Calu3 (cell line): ENCODE measurements at regions not wholly inside any gene's neighbourhood (a gene's known extent, or its start where the extent isn't known, plus 50 kb on each side); places are given as distances from the start of the nearest gene placed in this dataset.

Source experiments
- BruUV-seq: library from RNA; stranded (reverse); fragments of 400-500 nt; replicated peaks from 2 replicates; lab custom pipeline; 2021; lab: Mats Ljungman, UMichigan
- CTCF ChIA-PET: fragments of 300-600 bp; sonication (Branson Sonifier 250); formaldehyde crosslinking; loops from one replicate; lab custom pipeline; 2022; ENCODE audit warnings: antibody characterized with exemption; lab: Charles Lee
- DNase-seq: peaks from one replicate; pipeline ENCODE4 v3.0.0; 2022
- H3K27ac Mint-ChIP-seq: one replicate; pipeline ENCODE4 v1.8.0; 2022; ENCODE audit warnings: mixed read lengths; ENCODE audit not compliant: unreplicated experiment
- H3K27me3 Mint-ChIP-seq: one replicate; pipeline ENCODE4 v1.8.0; 2022; ENCODE audit warnings: mixed read lengths; ENCODE audit not compliant: unreplicated experiment
- H3K36me3 Mint-ChIP-seq: one replicate; pipeline ENCODE4 v1.8.0; 2022; ENCODE audit warnings: mild to moderate bottlenecking, moderate library complexity, mixed read lengths; ENCODE audit not compliant: insufficient read depth, unreplicated experiment
- H3K4me1 Mint-ChIP-seq: one replicate; pipeline ENCODE4 v1.8.0; 2022; ENCODE audit warnings: mild to moderate bottlenecking, low read depth, mixed read lengths; ENCODE audit not compliant: unreplicated experiment
- H3K4me3 Mint-ChIP-seq: one replicate; pipeline ENCODE4 v1.8.0; 2022; ENCODE audit warnings: mild to moderate bottlenecking, low read depth, moderate library complexity, mixed read lengths; ENCODE audit not compliant: unreplicated experiment
- H3K9me3 Mint-ChIP-seq: one replicate; pipeline ENCODE4 v1.8.0; 2022; ENCODE audit warnings: low read depth, mixed read lengths; ENCODE audit not compliant: unreplicated experiment
- intact Hi-C: fragments of 100-400 bp; cut with micrococcal nuclease; formaldehyde crosslinking; loops from one replicate; pipeline ENCODE4 v1.10.0; 2022; ENCODE audit not compliant: unreplicated experiment
- TF ChIP-seq, protein P1 (sequence below): fragments of 200-600 bp; IDR thresholded peaks from one replicate; pipeline ENCODE4 v1.8.0; 2022; ENCODE audit warnings: antibody characterized with exemption; ENCODE audit not compliant: unreplicated experiment

DNA sequence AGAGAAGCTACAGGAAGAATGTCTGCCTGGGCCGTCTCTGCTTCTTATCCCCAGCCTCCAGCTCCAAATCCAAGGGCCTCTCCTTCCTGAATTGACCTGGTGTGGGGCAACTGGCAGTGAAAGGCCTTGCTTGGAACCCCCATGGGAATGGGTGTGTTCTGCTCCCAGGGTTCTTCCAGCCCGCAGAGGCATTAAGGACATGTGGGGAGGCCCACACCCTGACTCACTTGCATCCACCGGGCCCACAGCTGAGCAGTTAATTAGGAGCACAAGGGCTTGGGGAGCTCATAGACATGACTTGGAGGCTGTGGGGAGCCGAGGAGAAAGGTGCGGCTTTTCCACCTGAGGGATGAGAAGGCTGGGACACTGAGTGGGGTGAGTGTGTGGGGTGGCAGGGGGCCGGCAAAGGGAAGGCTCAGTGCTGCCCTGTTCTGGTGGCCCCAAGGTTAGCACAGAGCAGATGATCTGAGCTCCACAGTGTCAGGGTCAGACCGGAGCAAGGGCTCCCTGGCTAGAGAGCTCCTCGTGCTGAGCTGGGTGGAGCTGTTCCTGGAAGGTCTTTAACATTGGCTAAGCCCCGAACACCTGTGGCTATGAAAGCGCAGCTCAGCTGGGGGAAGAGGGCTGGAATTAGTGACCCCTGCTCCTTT, 64.5 kb upstream of the NECTIN1 start:
- intact Hi-C loops, result no loop called here
- DNase-seq, result no peak
- BruUV-seq, result no TSS peak
- TF ChIP-seq, protein P1, sequence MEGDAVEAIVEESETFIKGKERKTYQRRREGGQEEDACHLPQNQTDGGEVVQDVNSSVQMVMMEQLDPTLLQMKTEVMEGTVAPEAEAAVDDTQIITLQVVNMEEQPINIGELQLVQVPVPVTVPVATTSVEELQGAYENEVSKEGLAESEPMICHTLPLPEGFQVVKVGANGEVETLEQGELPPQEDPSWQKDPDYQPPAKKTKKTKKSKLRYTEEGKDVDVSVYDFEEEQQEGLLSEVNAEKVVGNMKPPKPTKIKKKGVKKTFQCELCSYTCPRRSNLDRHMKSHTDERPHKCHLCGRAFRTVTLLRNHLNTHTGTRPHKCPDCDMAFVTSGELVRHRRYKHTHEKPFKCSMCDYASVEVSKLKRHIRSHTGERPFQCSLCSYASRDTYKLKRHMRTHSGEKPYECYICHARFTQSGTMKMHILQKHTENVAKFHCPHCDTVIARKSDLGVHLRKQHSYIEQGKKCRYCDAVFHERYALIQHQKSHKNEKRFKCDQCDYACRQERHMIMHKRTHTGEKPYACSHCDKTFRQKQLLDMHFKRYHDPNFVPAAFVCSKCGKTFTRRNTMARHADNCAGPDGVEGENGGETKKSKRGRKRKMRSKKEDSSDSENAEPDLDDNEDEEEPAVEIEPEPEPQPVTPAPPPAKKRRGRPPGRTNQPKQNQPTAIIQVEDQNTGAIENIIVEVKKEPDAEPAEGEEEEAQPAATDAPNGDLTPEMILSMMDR, result no peak
- no peaks in the 10 kb centered on the region for H3K36me3 Mint-ChIP-seq
- CTCF ChIA-PET, result no interaction called here
- peaks cover 83% of the 10 kb centered on the region for H3K27me3 Mint-ChIP-seq
- H3K27ac Mint-ChIP-seq, result no peak overlapping the region
- no peak overlapping the region for H3K4me3 Mint-ChIP-seq
- no peaks in the 10 kb centered on the region for H3K4me1 Mint-ChIP-seq
- H3K9me3 Mint-ChIP-seq, result no peaks in the 10 kb centered on the region

DNA sequence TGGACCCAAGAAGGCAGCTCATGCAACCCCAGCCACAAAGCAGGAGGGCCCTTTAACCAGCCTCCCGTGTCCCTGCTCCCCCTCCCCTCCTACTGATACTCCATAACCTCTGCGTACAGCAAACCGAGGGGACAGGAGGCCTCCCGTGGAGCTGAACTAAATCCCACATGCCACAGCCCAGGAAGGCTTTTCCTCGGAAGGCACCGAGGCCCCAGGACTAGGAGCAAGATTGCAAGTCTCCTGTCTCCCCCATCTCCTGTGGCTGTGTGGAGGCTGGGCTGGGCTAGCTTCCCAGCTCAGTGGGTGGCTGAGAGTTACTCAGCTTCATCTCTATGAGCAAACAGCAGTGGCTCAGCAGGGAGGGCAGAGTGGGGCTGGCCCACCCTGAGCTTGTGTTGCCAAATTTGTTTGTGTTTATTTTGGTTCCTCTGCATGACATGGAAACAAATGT, 62.7 kb upstream of the NECTIN1 start:
- Mint-ChIP-seq H3K27me3 (peaks cover 83% of the 10 kb centered on the region), H3K27ac (no peak overlapping the region), H3K36me3 (no peaks in the 10 kb centered on the region), H3K9me3 (no peaks in the 10 kb centered on the region), H3K4me1 (no peaks in the 10 kb centered on the region), H3K4me3 (no peak overlapping the region)
- TF ChIP-seq, protein P1, result no peak
- DNase-seq, result no peak
- intact Hi-C loops, result no loop called here
- BruUV-seq, result no TSS peak
- CTCF ChIA-PET, result no interaction called here

DNA sequence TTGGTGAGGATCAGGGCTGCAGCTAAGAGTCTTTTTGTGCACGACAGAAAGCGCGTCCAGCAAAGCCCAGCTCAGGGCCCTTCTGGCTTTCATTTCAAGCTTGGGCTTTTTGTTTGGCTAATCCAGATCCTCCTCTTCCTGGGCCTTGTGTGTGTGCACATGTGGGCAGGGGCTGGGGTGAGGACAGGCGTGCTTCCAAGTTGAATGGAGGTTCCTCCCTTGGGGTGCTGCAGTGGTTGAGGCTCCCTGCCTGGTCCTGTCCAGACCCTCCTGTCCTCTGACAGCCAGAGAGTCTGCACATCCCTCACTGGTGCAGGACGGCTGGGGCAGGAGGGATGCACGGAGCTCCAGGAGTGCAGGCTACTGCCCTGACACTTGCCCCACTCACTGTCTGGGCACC, 62.0 kb upstream of the NECTIN1 start:
- CTCF ChIA-PET, result no interaction called here
- Mint-ChIP-seq H3K4me3 (no peak overlapping the region), H3K9me3 (no peaks in the 10 kb centered on the region), H3K27ac (no peak overlapping the region), H3K27me3 (peaks cover 83% of the 10 kb centered on the region), H3K36me3 (no peaks in the 10 kb centered on the region), H3K4me1 (no peaks in the 10 kb centered on the region)
- no TSS peak for BruUV-seq
- intact Hi-C loops, result no loop called here
- DNase-seq, result no peak
- TF ChIP-seq, protein P1, result no peak

DNA sequence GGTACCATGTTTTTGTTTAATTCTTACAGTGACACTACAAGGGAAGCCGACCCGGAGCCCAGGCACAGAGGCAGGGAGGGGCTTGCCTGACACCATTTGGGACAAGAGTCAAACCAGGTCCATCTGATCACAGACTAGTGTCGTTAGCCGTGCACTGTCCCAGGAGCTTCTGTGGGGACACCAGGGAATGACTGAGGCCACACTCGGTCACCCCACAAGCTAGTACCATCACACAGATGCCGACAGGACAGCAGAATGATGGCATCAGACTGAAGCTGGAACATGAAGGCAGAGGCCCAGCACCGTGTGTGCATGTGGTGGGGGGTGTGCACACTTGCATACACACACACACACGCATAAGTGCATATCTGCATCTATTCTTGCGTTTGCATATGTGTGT, 61.5 kb upstream of the NECTIN1 start:
- H3K4me3 Mint-ChIP-seq, result no peak overlapping the region
- peaks cover 83% of the 10 kb centered on the region for H3K27me3 Mint-ChIP-seq
- intact Hi-C loops, result no loop called here
- H3K36me3 Mint-ChIP-seq, result no peaks in the 10 kb centered on the region
- TF ChIP-seq, protein P1, result no peak
- no peak for DNase-seq
- CTCF ChIA-PET, result no interaction called here
- no TSS peak for BruUV-seq
- H3K9me3 Mint-ChIP-seq, result no peaks in the 10 kb centered on the region
- no peak overlapping the region for H3K27ac Mint-ChIP-seq
- no peaks in the 10 kb centered on the region for H3K4me1 Mint-ChIP-seq
